ENCODE measurements at regions not wholly inside any gene's neighbourhood (a gene's known extent, or its start where the extent isn't known, plus 50 kb on each side); places are given as distances from the start of the nearest gene placed in this dataset.

GRCh38 chr13:20291675-20292074 lies 59.6 kb upstream of the GJB6 start:
- Mint-ChIP-seq H3K27me3 (ENCODE audit: low read depth) (peaks cover under 1% of the 10 kb centered on the region), H3K9me3 (peaks cover 11% of the 10 kb centered on the region), H3K36me3 (ENCODE audit: low read depth) (no peaks in the 10 kb centered on the region), H3K4me3 (no peak overlapping the region), H3K4me1 (no peaks in the 10 kb centered on the region), H3K27ac (no peak overlapping the region)
- no peak for TF ChIP-seq CTCF (IDR thresholded peaks at IDR 0.05; ENCODE audit: unreplicated experiment in 3 of 3)

GRCh38 chr13:20291037-20291436 lies 58.9 kb upstream of the GJB6 start:
- no peak overlapping the region for H3K27ac Mint-ChIP-seq
- peaks cover 16% of the 10 kb centered on the region for H3K9me3 Mint-ChIP-seq
- no peaks in the 10 kb centered on the region for H3K4me1 Mint-ChIP-seq
- H3K27me3 Mint-ChIP-seq (ENCODE audit: low read depth), result peaks cover 5% of the 10 kb centered on the region
- no peak overlapping the region for H3K4me3 Mint-ChIP-seq
- no peaks in the 10 kb centered on the region for H3K36me3 Mint-ChIP-seq (ENCODE audit: low read depth)
- no peak for TF ChIP-seq CTCF (IDR thresholded peaks at IDR 0.05; ENCODE audit: unreplicated experiment in 3 of 3)

GRCh38 chr13:20288561-20288960 lies 56.4 kb upstream of the GJB6 start:
- Mint-ChIP-seq H3K4me1 (no peaks in the 10 kb centered on the region), H3K27me3 (ENCODE audit: low read depth) (peaks cover 5% of the 10 kb centered on the region), H3K36me3 (ENCODE audit: low read depth) (no peaks in the 10 kb centered on the region), H3K9me3 (peaks cover 29% of the 10 kb centered on the region), H3K27ac (no peak overlapping the region), H3K4me3 (no peak overlapping the region)
- no peak for TF ChIP-seq CTCF (IDR thresholded peaks at IDR 0.05; ENCODE audit: unreplicated experiment in 3 of 3)

GRCh38 chr13:20287976-20288375 lies 55.9 kb upstream of the GJB6 start:
- no peak overlapping the region for H3K4me3 Mint-ChIP-seq
- no peaks in the 10 kb centered on the region for H3K4me1 Mint-ChIP-seq
- no peak overlapping the region for H3K27ac Mint-ChIP-seq
- H3K9me3 Mint-ChIP-seq, result peaks cover 30% of the 10 kb centered on the region
- no peak for TF ChIP-seq CTCF (IDR thresholded peaks at IDR 0.05; ENCODE audit: unreplicated experiment in 3 of 3)
- H3K36me3 Mint-ChIP-seq (ENCODE audit: low read depth), result no peaks in the 10 kb centered on the region
- peaks cover 5% of the 10 kb centered on the region for H3K27me3 Mint-ChIP-seq (ENCODE audit: low read depth)

GRCh38 chr13:20285530-20285929 lies 53.4 kb upstream of the GJB6 start:
- no peaks in the 10 kb centered on the region for H3K36me3 Mint-ChIP-seq (ENCODE audit: low read depth)
- peaks cover 5% of the 10 kb centered on the region for H3K27me3 Mint-ChIP-seq (ENCODE audit: low read depth)
- no peak overlapping the region for H3K27ac Mint-ChIP-seq
- TF ChIP-seq CTCF (IDR thresholded peaks at IDR 0.05; ENCODE audit: unreplicated experiment in 3 of 3), result no peak
- no peak overlapping the region for H3K4me3 Mint-ChIP-seq
- peaks cover 27% of the 10 kb centered on the region for H3K9me3 Mint-ChIP-seq
- H3K4me1 Mint-ChIP-seq, result no peaks in the 10 kb centered on the region

Data from nephron (organoid).